DMS 273 treated with DMSO at 0.1 percent for 48 hours (cell line): ENCODE measurements at regions not wholly inside any gene's neighbourhood (a gene's known extent, or its start where the extent isn't known, plus 50 kb on each side); places are given as distances from the start of the nearest gene placed in this dataset.
"Not testable (repeated sequence)": the region's sequence is repeated elsewhere in the genome, so short reads cannot be mapped to it uniquely, and the experiment has no call there.

Source experiments
- DNase-seq: peaks from one replicate; lab custom pipeline; 2025; lab: John Stamatoyannopoulos, UW

DNA sequence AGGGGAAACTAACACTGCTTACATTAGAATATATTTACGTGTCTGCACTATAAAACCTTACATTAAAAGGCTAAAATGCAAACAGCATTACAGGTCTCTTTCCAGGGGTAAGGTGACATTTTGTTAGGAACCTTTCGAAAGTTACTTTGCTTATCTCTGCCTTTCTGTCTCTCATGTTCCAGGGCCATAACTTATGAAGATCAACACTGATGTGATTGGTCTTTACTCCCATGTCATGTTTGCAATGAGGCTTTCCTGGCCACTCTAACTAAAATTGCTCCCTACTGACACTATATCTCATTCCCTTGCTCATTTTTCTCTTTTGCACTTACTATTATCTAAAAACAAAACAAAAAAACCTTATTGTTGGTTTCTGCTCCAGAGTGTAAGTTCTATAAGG is 119.0 kb downstream of the JRKL start:
- DNase-seq, result no peak

DNA sequence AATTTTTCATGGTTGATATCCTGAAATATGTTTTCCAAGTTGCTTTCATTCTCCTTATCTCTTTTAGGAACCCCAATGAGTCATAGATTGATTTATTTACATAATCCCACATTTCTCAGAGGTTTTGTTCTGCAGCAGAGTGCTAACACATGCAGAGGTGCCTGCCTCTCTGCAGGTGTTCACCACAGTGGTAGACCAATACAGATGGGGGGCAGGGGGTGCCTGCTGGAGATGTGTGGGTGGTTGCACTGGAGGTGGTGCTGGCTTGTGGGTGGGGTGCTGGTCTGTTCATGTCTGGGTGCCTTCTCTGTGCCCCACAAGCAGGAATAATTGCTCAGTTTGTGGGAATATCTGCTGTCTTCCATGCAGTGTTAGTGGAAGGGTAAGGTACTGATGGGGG is 131.1 kb downstream of the JRKL start:
- no peak for DNase-seq

GRCh38 chr11:96523656-96524055 is 133.8 kb downstream of the JRKL start:
- DNase-seq, result no peak

- no peak for DNase-seq
Observed at GRCh38 chr11:96524475-96524874, 134.7 kb downstream of the JRKL start.

DNA sequence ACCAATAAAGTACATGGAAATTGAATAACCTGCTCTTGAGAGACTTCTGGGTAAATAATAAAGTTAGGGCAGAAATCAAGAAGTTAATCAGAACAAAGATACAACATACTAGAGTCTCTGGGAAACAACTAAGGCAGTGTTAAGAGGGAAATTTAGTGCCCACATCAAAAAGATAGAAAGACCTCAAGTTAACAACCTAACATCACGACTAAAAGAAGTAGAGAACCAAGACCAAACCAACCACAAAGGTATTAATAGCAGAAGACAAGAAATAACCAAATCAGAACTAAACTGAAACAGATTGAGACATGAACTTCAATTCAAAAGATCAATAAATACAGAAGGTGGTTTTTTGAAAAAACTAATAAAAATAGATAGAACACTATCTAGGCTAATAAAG is 140.7 kb downstream of the JRKL start:
- no peak for DNase-seq

- no peak for DNase-seq
Observed at GRCh38 chr11:96538104-96538503, 148.3 kb downstream of the JRKL start.

GRCh38 chr11:96538622-96539021 is 148.8 kb downstream of the JRKL start:
- no peak for DNase-seq

GRCh38 chr11:96540875-96541274 is 151.1 kb downstream of the JRKL start:
- no peak for DNase-seq

GRCh38 chr11:96543177-96543576 is 153.4 kb downstream of the JRKL start:
- DNase-seq, result no peak

- DNase-seq, result not testable (repeated sequence)
Observed at GRCh38 chr11:96545192-96545591, 155.4 kb downstream of the JRKL start.

DNA sequence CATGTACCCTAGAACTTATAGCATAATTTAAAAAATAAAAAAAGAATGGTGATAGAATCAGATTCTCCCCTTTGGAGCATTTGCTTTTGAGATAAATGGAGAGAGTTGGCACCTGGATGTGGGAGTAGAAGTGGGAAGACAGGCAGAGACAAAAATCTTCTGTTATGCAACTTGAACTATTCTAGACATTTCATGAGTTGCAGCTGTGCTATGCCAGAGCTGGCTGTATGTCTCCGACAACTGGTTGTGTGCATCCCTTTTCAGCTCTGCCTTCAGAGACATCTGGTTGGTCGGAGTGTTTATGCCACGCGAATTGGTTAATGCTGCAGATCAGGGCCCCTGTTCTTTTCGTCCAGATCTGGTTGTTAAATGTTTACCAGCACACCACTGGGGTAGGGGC is 161.3 kb downstream of the JRKL start:
- no peak for DNase-seq

DNA sequence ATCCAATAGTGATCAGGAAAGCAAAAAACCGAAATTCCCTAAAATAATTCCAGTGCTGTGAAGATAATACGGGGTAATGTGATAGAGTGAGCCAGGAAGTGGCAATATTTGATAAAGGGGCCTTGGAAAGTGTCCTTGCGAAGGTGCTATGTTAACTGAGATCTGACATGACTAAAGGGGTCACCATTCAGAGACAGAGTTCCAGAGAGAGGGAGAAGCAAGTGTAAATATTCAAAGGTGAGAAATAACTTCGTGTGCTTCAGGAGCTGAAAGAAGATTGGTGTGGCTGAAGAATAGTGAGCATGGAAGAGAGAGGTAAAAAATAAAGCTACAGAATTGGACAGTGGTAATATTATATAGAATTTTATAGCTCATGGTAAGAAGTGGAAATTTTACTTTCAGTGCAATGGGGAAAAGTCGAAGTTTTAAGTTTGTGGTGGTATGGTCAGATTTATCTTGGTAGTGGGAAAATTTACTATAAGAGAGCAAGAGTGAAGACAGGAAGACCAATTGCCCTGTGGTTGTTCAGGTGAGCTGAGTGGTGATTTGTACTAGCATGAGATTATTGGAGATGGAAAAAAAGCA is 164.5 kb downstream of the JRKL start:
- DNase-seq, result no peak

- not testable (repeated sequence) for DNase-seq
Observed at GRCh38 chr11:96555826-96556225, 166.0 kb downstream of the JRKL start.

- DNase-seq, result not testable (repeated sequence)
Observed at GRCh38 chr11:96560727-96561126, 170.9 kb downstream of the JRKL start.

GRCh38 chr11:96567176-96567575 is 177.4 kb downstream of the JRKL start:
- DNase-seq, result no peak

GRCh38 chr11:96567667-96568066 is 177.9 kb downstream of the JRKL start:
- no peak for DNase-seq

DNA sequence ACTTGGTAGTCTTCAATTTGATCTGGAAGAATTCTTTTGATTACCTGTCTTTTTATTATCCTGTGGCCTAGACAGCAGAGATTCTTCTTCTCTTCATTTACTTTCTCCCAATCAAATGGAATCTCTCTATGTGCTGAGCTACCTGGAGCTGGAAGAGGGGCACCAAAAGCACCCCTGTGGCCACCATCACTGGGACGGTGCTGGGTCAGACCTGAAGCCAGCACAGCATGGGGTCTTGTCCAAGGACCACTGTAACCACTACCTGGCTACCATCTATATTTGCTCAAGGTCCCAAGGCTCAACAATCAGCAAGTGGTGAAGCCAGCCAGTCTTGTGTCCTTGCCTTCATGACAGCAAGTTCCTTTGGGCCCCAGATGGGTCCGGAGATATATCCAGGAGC is 186.6 kb downstream of the JRKL start:
- DNase-seq, result no peak

DNA sequence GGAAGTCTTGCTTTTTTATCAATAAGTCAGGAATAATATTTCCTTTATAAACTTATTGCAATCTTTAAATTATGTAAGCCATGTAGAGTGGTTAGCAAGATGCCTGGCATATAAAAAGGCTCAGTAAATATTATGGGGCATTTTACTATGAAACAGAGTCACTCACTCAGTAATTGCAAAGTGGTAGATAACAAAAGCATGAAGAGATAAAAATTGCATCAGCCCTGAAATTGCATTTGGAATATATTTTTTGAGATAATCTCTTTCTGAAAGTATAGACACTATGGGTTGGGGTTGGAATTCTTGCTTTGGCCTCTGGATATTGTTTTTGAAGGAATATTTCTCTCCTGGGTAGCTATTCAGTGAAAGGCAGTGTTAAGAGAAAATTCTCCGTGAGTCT is 188.6 kb downstream of the JRKL start:
- no peak for DNase-seq

DNA sequence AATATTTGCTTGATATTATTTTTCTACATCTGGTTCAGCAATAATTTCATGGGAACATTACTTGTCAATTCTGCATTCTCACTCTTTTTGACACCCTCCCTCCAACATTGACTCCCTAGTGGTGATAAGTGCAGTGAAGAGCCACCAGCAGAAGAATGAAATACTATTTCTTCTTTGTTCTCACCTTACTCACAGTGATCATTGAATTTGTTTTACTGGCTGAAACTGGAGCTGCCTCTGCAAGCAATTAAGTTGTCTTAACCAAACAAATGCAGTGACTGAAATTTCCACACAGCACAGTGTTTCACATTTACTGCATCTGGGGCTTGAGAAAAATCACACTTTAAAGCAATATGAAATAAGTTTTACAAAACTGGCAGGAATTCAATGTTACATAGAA is 189.8 kb downstream of the JRKL start:
- DNase-seq, result no peak

DNA sequence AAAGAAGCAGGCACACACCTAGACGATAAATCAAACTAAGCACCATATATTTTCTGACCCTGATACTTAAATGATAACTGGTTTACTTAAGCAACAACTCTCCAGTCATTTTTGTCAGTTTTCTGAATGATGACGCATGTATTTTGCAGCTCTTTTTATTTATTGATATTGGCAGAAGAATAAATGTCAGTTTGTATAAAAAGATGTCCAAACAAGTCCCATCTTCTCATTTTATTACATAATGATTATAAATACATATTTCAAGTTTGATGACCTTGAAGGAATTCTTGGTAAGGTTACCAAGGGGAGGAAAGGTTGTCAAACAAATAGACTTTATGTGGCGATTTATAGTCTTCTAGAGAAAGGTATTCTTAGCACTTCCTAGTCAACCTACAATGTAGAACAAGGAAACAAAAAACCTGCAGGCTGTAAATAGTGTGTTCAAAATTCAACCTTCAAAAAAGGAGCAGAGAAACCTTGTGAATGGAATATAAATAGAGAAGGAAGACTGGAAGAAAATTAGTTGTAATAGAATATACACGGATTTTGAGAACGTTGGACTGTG is 190.7 kb downstream of the JRKL start:
- DNase-seq, result no peak

GRCh38 chr11:96585944-96586880 is 196.4 kb downstream of the JRKL start:
- DNase-seq, result not testable (repeated sequence)

GRCh38 chr11:96588793-96589192 is 199.0 kb downstream of the JRKL start:
- DNase-seq, result not testable (repeated sequence)

DNA sequence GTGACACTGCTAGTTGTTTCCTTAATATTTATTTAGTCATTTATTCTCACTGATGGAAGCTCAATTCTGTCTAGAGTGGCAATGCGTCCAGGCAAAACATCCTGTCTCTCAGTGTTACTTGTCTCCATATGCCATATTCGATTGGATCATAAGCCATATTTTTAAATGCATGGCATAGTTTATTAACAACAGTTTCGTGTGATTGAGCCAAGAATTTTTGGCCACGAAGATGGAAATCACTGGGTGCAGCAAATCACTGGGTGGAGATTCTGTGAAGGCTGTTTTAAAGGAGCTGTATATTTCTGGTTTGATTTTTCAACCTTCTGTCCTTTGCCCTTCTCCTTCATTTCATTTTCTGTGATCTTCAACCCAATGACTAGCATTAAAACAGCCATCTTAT is 205.2 kb downstream of the JRKL start:
- DNase-seq, result no peak
